ENCODE measurements at regions not wholly inside any gene's neighbourhood (a gene's known extent, or its start where the extent isn't known, plus 50 kb on each side); places are given as distances from the start of the nearest gene placed in this dataset.

DNA sequence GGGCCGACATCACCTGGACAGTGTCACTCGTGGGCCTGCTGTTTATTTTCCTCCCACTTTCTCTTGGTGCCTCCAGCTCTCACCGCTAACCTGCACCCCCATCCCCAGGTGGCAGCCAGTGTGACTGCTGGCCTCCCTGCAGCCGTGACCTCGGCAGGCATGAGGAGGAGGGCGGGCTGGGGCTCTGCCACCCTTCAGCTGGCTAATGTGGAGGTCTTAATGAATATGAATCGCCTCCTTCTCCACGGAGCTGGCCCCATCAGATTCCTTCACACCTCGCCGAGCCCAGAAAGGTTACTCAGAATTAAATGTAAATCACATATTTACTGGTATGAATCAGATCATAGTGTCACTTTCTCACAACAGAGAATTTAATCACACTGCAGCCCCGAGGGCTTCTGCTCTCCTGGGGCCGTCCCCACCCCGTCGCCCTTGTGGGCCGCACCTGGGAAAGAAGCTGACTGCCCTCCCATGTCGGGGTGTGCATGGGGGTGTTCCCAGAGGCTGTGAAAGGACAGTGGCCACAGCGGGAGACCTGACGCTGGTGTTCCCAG, 171.1 kb upstream of the TLE3 start:
- no peaks in the 10 kb centered on the region for H3K36me3 Mint-ChIP-seq
- peak overlapping the region; percentile 7 for H3K27ac Mint-ChIP-seq
- no peak for DNase-seq (ENCODE audit: low spot score in 2 of 2)
- ATAC-seq (ENCODE audit: low read depth), result peak; percentile 47
- H3K27me3 Mint-ChIP-seq, result peaks cover 2% of the 10 kb centered on the region
- H3K4me1 Mint-ChIP-seq, result peaks cover 51% of the 10 kb centered on the region
- H3K9me3 Mint-ChIP-seq, result no peaks in the 10 kb centered on the region
- peak overlapping the region; percentile 35 for H3K4me3 Mint-ChIP-seq

DNA sequence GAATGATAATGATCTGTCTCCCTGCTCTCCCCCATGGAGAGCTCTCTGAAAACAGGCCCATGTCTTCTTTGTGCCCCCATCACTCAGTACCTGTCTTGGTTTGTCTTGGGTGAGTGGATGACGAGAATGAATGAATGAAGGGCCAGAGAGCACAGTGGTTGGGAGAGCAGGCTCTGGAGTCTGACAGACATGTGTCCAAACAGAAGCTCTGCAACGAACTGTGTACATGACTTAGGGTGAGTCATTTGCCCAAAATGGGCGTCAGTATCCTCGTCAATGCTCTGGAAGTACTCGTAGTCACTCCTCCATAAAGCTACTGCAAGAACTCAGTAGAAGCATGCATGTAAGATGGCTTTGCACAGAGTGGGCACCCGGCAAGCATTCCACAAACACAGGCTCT, 170.2 kb upstream of the TLE3 start:
- H3K27me3 Mint-ChIP-seq, result peaks cover 2% of the 10 kb centered on the region
- no peak overlapping the region for H3K4me3 Mint-ChIP-seq
- H3K27ac Mint-ChIP-seq, result peak overlapping the region; percentile 12
- no peaks in the 10 kb centered on the region for H3K9me3 Mint-ChIP-seq
- H3K36me3 Mint-ChIP-seq, result no peaks in the 10 kb centered on the region
- ATAC-seq (ENCODE audit: low read depth), result no peak
- H3K4me1 Mint-ChIP-seq, result peaks cover 53% of the 10 kb centered on the region
- no peak for DNase-seq (ENCODE audit: low spot score in 2 of 2)

DNA sequence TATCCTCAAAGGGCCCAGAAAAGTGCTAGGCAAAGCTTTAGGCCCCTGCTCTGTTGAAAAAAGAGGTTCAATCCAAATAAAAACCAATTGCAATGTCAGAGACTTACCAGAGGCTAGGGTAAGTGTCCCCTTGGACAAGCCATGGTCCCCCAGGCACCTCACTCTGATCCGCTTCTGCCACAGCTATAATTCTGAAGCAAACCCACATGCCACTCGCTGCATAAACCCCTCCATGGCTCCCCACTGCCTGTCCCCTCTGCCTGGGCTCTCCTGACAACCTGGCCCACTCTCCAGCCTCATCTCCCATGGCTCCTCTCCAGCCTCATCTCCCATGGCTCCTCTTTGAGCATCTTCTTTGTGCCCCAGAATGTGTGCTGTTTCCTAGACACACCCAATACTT, 169.6 kb upstream of the TLE3 start:
- peaks cover 56% of the 10 kb centered on the region for H3K4me1 Mint-ChIP-seq
- DNase-seq (ENCODE audit: low spot score in 2 of 2) (no peak), ATAC-seq (ENCODE audit: low read depth) (no peak)
- peak overlapping the region; percentile 12 for H3K27ac Mint-ChIP-seq
- H3K27me3 Mint-ChIP-seq, result peaks cover 2% of the 10 kb centered on the region
- no peak overlapping the region for H3K4me3 Mint-ChIP-seq
- H3K9me3 Mint-ChIP-seq, result no peaks in the 10 kb centered on the region
- no peaks in the 10 kb centered on the region for H3K36me3 Mint-ChIP-seq

DNA sequence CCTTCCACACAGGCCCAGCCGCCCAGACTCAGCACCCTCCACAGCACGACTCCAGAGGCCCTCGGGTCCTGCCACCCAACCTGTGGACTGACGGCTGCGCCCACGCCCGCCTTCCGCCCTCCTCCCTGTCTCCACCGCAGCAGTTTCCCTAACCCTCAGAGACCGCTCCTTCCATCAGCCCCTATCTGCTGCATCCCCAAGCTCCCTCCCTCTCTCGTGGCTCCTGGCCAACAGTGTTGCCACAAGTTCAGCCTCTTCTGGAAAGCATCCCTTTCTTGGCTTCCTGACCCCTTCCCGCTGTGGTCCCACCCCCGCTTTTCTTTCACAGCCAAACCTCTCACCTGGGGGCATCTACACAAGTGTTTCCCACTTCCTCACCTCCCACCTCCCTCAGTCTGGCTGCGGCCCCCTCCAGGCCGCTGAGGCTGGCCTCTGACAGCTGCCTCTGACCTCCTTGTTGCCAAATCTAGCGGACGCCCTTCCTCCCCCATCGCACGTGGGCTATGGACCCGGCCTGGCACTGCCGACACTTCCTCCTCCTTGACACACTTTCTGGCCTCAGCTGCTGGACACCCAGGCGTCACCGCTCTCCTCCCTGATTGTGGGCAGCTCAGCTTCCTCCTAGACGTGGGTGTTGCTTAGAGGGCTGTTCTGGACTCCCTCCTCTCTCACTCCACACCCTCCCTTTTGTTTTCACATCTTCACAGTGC, 168.8 kb upstream of the TLE3 start:
- ATAC-seq (ENCODE audit: low read depth), result no peak
- Mint-ChIP-seq H3K4me1 (peaks cover 60% of the 10 kb centered on the region), H3K4me3 (no peak overlapping the region)

DNA sequence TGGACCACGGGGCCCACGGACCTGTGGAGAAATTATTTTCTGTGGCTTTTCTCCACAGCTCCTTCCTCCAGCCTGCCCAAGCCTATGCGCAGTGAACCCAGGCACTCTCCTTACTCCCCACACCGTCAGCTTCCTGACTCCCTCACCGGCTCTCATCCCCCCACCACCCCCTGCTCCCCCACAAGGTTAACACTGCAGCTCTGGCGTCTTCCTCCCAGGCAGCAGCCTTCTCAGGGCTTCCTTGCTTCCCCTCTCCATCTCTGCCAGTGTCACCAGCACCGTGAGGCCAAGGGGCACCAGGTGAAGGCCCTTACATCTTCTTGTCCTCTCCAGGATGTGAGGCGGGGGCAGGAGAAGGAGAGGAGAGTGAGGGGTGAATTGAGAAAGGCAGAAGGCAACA, 168.3 kb upstream of the TLE3 start:
- DNase-seq (ENCODE audit: low spot score in 2 of 2), result no peak
- peaks cover 58% of the 10 kb centered on the region for H3K4me1 Mint-ChIP-seq
- H3K9me3 Mint-ChIP-seq, result no peaks in the 10 kb centered on the region
- peaks cover 2% of the 10 kb centered on the region for H3K27me3 Mint-ChIP-seq
- no peak for ATAC-seq (ENCODE audit: low read depth)
- H3K27ac Mint-ChIP-seq, result no peak overlapping the region
- H3K4me3 Mint-ChIP-seq, result no peak overlapping the region
- H3K36me3 Mint-ChIP-seq, result no peaks in the 10 kb centered on the region

More for the DNA sequence above, 168.8 kb upstream of the TLE3 start:
- Mint-ChIP-seq H3K27me3 (peaks cover 2% of the 10 kb centered on the region), H3K27ac (no peak overlapping the region), H3K36me3 (no peaks in the 10 kb centered on the region), H3K9me3 (no peaks in the 10 kb centered on the region)
- DNase-seq (ENCODE audit: low spot score in 2 of 2), result no peak

DNA sequence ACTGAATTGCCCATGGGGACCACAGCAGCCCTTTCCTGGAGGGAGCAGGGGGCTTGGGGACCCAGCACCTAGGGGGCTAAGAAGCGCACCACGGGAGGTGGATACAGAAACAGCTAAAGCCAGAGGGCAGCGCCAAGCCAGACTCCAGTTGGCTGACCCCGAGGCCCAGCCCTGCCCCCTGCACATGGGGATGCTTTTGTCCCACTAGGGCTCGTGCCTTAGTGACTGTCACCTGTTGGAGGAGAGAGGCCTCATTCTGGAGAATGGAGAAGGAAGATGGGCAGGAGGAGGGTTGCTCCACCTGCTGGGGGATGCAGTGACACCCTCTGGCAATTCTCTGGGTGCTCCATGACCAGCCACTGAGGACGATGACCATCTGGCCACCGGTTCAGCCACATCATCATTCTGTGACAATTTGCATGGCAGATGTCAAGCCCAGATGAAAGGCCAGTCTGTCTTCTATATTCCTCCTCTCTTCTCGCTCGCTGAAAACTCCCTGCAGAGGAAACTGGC, 167.8 kb upstream of the TLE3 start:
- H3K9me3 Mint-ChIP-seq, result no peaks in the 10 kb centered on the region
- ATAC-seq (ENCODE audit: low read depth), result no peak
- no peak overlapping the region for H3K4me3 Mint-ChIP-seq
- no peaks in the 10 kb centered on the region for H3K36me3 Mint-ChIP-seq
- no peak for DNase-seq (ENCODE audit: low spot score in 2 of 2)
- peaks cover 2% of the 10 kb centered on the region for H3K27me3 Mint-ChIP-seq
- peaks cover 56% of the 10 kb centered on the region for H3K4me1 Mint-ChIP-seq
- no peak overlapping the region for H3K27ac Mint-ChIP-seq

DNA sequence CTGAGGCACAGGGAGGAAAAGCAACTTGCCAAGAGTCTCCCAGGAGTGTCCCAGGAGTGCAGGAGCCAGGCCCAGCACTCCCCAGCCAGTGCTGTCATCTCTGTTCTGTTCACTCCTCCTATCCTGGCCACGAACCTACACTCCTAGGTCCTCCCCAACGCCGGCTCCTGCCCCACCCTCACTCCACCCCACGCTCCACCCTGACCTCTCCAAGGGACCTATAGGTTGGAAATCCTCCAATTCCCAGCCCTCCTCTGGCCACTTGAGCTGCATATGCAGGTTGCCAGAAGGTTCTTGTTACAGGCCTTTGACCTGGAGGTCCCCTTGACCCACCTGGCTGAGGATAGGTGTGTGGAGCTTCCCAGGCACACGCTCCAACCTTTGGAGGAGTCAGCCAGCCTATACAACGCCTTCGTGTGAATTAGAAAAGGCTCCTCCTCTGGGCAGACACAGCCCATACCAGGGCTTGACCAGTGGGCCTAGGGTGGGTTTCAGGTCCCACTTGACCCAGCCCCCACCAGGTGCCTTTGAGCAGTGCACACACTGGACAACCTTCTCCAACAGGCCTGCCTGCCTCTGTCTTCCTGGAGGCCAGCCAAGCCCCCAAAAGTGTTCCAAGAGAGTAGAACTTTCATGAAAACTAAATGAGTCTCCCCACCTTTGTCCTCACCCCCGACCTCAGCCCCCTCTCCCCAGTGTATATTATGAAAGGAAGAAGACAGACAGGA, 167.2 kb upstream of the TLE3 start:
- Mint-ChIP-seq H3K9me3 (no peaks in the 10 kb centered on the region), H3K36me3 (no peaks in the 10 kb centered on the region), H3K27ac (no peak overlapping the region), H3K4me1 (peaks cover 62% of the 10 kb centered on the region), H3K27me3 (peaks cover 2% of the 10 kb centered on the region), H3K4me3 (no peak overlapping the region)
- no peak for ATAC-seq (ENCODE audit: low read depth)
- no peak for DNase-seq (ENCODE audit: low spot score in 2 of 2)

DNA sequence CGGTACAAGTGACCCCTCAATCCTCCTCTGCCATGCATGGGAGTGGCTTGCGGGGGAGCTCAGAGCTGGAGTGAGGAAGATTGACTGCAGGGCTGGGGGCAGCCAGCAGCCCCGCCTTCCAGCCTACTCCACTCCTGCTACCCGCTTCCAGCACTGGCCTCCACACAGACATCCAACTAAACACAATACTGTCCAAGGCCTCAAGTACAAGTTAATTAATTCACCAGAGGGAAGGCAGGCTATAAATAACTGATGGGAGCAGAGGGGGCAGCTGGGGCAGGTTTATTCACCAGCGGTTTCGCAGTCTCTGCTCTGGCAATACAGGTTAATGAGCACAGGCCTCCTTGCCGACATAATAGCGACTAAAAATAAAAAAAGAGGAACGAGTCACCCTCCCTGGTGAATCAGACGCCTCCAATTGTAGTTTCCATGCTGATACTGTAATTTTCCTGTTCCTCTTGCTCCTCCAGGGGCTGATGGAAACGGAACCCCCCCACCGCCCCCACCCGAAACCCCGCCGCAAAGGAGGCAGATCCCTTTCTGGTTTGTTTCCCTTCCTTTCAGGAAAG, 166.4 kb upstream of the TLE3 start:
- Mint-ChIP-seq H3K27me3 (peaks cover 2% of the 10 kb centered on the region), H3K9me3 (no peaks in the 10 kb centered on the region), H3K4me1 (peaks cover 65% of the 10 kb centered on the region), H3K4me3 (peak overlapping the region; percentile 4), H3K27ac (no peak overlapping the region), H3K36me3 (no peaks in the 10 kb centered on the region)
- ATAC-seq (ENCODE audit: low read depth), result peak; percentile 70
- peak in 1 of 2 donors; percentile 41 for DNase-seq (ENCODE audit: low spot score in 2 of 2)

DNA sequence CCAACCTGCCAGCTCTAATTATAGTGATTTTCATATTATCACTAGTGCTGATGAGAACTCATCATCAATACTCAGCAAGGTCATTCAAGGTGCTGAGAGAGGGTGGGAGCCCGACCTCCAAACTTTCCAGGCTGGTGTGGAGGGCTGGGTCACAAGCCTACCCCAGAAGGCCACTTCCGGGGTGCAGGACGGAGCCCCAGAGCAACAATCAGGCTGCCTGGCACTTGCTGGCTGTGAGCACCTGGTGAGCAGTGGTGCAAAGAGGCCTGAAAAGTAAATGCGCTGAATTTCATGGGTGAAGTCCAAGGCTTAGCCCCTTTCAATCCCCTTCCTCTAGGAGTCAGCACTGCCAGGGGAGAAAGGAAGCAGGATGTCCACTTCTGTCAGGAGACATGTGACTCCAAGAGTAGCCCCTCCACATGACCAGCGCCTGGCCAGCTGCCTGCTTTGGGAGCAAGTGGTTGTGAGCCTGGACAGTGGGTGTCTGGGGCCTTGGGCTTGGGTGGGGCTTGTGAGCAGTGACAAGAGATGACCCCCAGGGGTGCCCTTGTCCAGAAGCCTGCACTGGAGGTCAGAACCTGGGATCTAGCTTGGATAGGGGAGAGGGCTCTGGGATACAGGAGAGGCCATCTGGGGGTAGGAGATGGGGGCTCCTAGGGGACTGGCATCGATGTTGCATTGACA, 165.0 kb upstream of the TLE3 start:
- H3K27me3 Mint-ChIP-seq, result peaks cover 2% of the 10 kb centered on the region
- DNase-seq (ENCODE audit: low spot score in 2 of 2) (no peak), ATAC-seq (ENCODE audit: low read depth) (no peak)
- H3K27ac Mint-ChIP-seq, result peak overlapping the region; percentile 35
- no peaks in the 10 kb centered on the region for H3K9me3 Mint-ChIP-seq
- no peak overlapping the region for H3K4me3 Mint-ChIP-seq
- H3K4me1 Mint-ChIP-seq, result peaks cover 66% of the 10 kb centered on the region
- H3K36me3 Mint-ChIP-seq, result no peaks in the 10 kb centered on the region

DNA sequence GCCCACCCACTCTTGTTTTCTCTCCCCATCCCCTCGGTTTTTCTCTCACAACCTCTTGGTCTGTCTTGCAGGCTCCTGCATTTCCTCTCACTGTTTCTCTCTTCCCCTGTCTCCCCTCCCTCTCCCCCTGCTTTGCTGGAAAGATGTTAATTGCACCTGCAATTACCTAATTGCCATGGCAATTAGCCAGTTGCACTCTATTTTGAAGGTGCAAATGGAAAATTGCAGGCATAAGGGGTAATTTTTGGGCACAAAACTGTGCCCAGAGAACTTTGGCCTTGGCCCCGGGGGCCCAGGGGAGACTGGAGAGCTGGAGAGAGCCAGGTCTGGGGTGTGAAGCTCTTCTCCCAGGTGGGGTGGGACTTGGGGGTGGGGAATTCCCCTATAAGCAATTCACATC, 164.5 kb upstream of the TLE3 start:
- Mint-ChIP-seq H3K9me3 (no peaks in the 10 kb centered on the region), H3K4me3 (no peak overlapping the region), H3K4me1 (peaks cover 63% of the 10 kb centered on the region), H3K36me3 (no peaks in the 10 kb centered on the region), H3K27me3 (no peaks in the 10 kb centered on the region), H3K27ac (no peak overlapping the region)
- ATAC-seq (ENCODE audit: low read depth), result no peak
- DNase-seq (ENCODE audit: low spot score in 2 of 2), result no peak

DNA sequence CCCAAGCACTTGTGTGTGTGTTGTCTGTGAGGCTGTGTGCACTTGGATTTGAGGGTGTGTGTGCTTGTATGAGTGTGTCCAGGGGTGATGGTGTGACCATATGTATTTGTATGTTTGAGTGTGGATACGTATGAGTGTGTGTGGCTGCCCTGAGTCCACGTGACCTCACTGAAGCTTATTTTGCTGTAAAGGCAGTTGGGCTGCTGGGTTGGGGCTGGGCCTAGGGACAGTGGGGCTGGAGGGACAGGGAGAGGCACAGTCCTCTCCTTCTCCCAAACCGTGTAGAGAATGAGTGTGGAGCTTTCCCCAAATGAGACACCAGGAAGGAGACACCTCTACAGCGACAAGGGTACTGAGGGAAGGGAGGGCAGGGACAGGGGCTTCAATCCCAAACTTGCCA, 163.4 kb upstream of the TLE3 start:
- H3K27ac Mint-ChIP-seq, result no peak overlapping the region
- no peaks in the 10 kb centered on the region for H3K27me3 Mint-ChIP-seq
- no peak for DNase-seq (ENCODE audit: low spot score in 2 of 2)
- no peaks in the 10 kb centered on the region for H3K9me3 Mint-ChIP-seq
- H3K36me3 Mint-ChIP-seq, result no peaks in the 10 kb centered on the region
- peaks cover 57% of the 10 kb centered on the region for H3K4me1 Mint-ChIP-seq
- no peak for ATAC-seq (ENCODE audit: low read depth)
- H3K4me3 Mint-ChIP-seq, result no peak overlapping the region

DNA sequence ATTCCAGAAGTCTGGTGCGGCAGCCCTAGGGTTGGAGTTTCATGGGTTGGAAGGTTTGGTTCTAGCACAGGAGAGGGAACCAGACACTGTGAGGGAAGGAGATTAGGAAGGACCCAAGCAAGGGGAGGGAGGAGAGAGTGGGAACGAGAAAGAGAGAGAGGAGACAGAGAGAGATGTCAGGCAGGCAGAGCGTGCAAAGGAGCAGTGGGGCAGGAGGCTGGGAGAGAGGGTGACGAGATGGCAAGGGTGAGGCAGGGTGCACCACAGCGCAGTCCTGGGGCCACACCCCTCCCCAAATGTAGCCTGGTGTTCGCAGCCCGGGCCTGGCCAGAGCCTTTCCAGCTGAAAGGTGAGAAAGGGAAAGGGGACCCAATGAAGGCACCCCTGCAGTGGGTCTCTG, 162.9 kb upstream of the TLE3 start:
- no peaks in the 10 kb centered on the region for H3K36me3 Mint-ChIP-seq
- ATAC-seq (ENCODE audit: low read depth) (no peak), DNase-seq (ENCODE audit: low spot score in 2 of 2) (no peak)
- H3K27me3 Mint-ChIP-seq, result no peaks in the 10 kb centered on the region
- no peaks in the 10 kb centered on the region for H3K9me3 Mint-ChIP-seq
- no peak overlapping the region for H3K27ac Mint-ChIP-seq
- H3K4me3 Mint-ChIP-seq, result no peak overlapping the region
- H3K4me1 Mint-ChIP-seq, result peaks cover 52% of the 10 kb centered on the region

DNA sequence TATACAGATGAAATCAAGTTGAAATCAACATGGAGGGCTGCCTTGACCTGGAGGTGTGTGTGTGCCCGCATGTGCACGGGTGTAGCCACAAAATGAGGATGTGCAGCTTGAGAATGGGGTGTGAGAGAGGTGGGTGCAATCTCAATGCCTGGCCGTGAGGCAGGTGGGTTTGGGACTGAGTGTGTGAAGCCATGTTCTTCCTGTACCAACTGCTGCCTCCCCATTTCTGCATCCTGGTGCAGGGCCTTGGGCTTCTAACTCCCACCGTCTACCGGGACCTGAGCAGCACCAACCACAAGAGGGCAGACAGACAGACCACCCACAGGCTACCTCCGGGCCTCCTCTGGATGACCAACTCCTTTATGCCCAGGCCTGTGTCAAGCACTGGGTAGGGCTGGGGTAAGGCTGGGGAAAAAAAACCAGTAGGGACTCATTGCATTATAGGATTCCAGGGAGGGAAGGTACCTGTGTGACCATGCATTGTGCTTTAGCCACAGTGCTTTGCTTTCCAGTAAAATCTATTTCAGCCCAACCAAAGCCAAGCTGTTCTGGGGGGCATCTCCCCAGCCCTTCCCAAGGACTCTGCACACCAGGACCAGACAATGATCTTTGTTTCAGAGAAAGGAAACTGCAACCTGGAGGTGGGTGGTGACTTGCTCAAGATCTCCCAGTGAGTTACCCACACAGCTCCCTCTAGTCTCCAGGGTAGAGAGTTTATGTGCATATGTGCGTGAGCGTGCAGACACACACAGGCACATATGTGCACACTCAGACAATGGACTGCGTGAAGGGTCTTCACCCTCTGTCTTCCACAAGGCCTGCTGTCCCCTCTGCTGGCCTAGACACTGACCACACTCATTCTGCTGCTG, 162.2 kb upstream of the TLE3 start:
- Mint-ChIP-seq H3K4me1 (peaks cover 49% of the 10 kb centered on the region), H3K4me3 (no peak overlapping the region), H3K36me3 (no peaks in the 10 kb centered on the region), H3K27ac (no peak overlapping the region), H3K9me3 (no peaks in the 10 kb centered on the region), H3K27me3 (no peaks in the 10 kb centered on the region)
- DNase-seq (ENCODE audit: low spot score in 2 of 2) (no peak), ATAC-seq (ENCODE audit: low read depth) (peak; percentile 54)
